Activated naive CD4-positive, alpha-beta T cell treated with anti-CD3 and anti-CD28 coated beads, Interleukin-2, amount 50 U/mL, for 24 hours (primary cell): ENCODE measurements at regions not wholly inside any gene's neighbourhood (a gene's known extent, or its start where the extent isn't known, plus 50 kb on each side); places are given as distances from the start of the nearest gene placed in this dataset.

Source experiments
- H3K27ac Mint-ChIP-seq: one replicate; pipeline ENCODE4 v1.8.0; 2021; ENCODE audit warnings: mild to moderate bottlenecking, mixed read lengths
- H3K27me3 Mint-ChIP-seq: one replicate; pipeline ENCODE4 v1.8.0; 2021; ENCODE audit warnings: mixed read lengths
- H3K36me3 Mint-ChIP-seq: one replicate; pipeline ENCODE4 v1.8.0; 2021; ENCODE audit warnings: mixed read lengths
- H3K4me1 Mint-ChIP-seq: one replicate; pipeline ENCODE4 v1.8.0; 2021; ENCODE audit warnings: mixed read lengths
- H3K4me3 Mint-ChIP-seq: one replicate; pipeline ENCODE4 v1.8.0; 2021; ENCODE audit warnings: mild to moderate bottlenecking, mixed read lengths
- H3K9me3 Mint-ChIP-seq: one replicate; pipeline ENCODE4 v1.8.0; 2021; ENCODE audit warnings: mixed read lengths

- Mint-ChIP-seq H3K36me3 (no peaks in the 10 kb centered on the region), H3K9me3 (peaks cover 22% of the 10 kb centered on the region), H3K4me1 (no peaks in the 10 kb centered on the region), H3K4me3 (no peak overlapping the region), H3K27ac (no peak overlapping the region), H3K27me3 (no peaks in the 10 kb centered on the region)
Observed at GRCh38 chr2:107312240-107312639, 426.3 kb upstream of the ST6GAL2 start.

GRCh38 chr2:107313316-107313715 lies 427.3 kb upstream of the ST6GAL2 start:
- H3K36me3 Mint-ChIP-seq = no peaks in the 10 kb centered on the region
- H3K4me3 Mint-ChIP-seq = no peak overlapping the region
- H3K4me1 Mint-ChIP-seq = no peaks in the 10 kb centered on the region
- H3K9me3 Mint-ChIP-seq = peaks cover 20% of the 10 kb centered on the region
- no peak overlapping the region for H3K27ac Mint-ChIP-seq
- no peaks in the 10 kb centered on the region for H3K27me3 Mint-ChIP-seq

GRCh38 chr2:107320881-107321280 lies 434.9 kb upstream of the ST6GAL2 start:
- Mint-ChIP-seq H3K4me1 (no peaks in the 10 kb centered on the region), H3K9me3 (peaks cover 13% of the 10 kb centered on the region), H3K36me3 (no peaks in the 10 kb centered on the region), H3K4me3 (no peak overlapping the region), H3K27me3 (no peaks in the 10 kb centered on the region), H3K27ac (no peak overlapping the region)

- Mint-ChIP-seq H3K9me3 (peaks cover 13% of the 10 kb centered on the region), H3K27me3 (no peaks in the 10 kb centered on the region), H3K36me3 (no peaks in the 10 kb centered on the region), H3K4me1 (no peaks in the 10 kb centered on the region), H3K27ac (no peak overlapping the region), H3K4me3 (no peak overlapping the region)
Observed at GRCh38 chr2:107322416-107322815, 436.4 kb upstream of the ST6GAL2 start.

GRCh38 chr2:107323946-107324565 lies 438.1 kb upstream of the ST6GAL2 start:
- Mint-ChIP-seq H3K27ac (no peak overlapping the region), H3K36me3 (peaks cover 2% of the 10 kb centered on the region), H3K4me3 (no peak overlapping the region), H3K4me1 (no peaks in the 10 kb centered on the region), H3K9me3 (peaks cover 20% of the 10 kb centered on the region), H3K27me3 (no peaks in the 10 kb centered on the region)

GRCh38 chr2:107325981-107326786 lies 440.2 kb upstream of the ST6GAL2 start:
- H3K9me3 Mint-ChIP-seq = peaks cover 15% of the 10 kb centered on the region
- no peaks in the 10 kb centered on the region for H3K27me3 Mint-ChIP-seq
- peaks cover 2% of the 10 kb centered on the region for H3K36me3 Mint-ChIP-seq
- no peaks in the 10 kb centered on the region for H3K4me1 Mint-ChIP-seq
- no peak overlapping the region for H3K4me3 Mint-ChIP-seq
- no peak overlapping the region for H3K27ac Mint-ChIP-seq

GRCh38 chr2:107334306-107334705 lies 448.3 kb upstream of the ST6GAL2 start:
- no peak overlapping the region for H3K27ac Mint-ChIP-seq
- H3K27me3 Mint-ChIP-seq = no peaks in the 10 kb centered on the region
- H3K4me3 Mint-ChIP-seq = no peak overlapping the region
- H3K36me3 Mint-ChIP-seq = no peaks in the 10 kb centered on the region
- peaks cover 17% of the 10 kb centered on the region for H3K9me3 Mint-ChIP-seq
- no peaks in the 10 kb centered on the region for H3K4me1 Mint-ChIP-seq

GRCh38 chr2:107336526-107336925 lies 450.6 kb upstream of the ST6GAL2 start:
- Mint-ChIP-seq H3K4me1 (no peaks in the 10 kb centered on the region), H3K4me3 (no peak overlapping the region), H3K9me3 (peaks cover 13% of the 10 kb centered on the region), H3K27me3 (no peaks in the 10 kb centered on the region), H3K27ac (no peak overlapping the region), H3K36me3 (no peaks in the 10 kb centered on the region)

- no peak overlapping the region for H3K27ac Mint-ChIP-seq
- H3K9me3 Mint-ChIP-seq = peaks cover 13% of the 10 kb centered on the region
- H3K27me3 Mint-ChIP-seq = no peaks in the 10 kb centered on the region
- H3K36me3 Mint-ChIP-seq = no peaks in the 10 kb centered on the region
- H3K4me3 Mint-ChIP-seq = no peak overlapping the region
- H3K4me1 Mint-ChIP-seq = no peaks in the 10 kb centered on the region
Observed at GRCh38 chr2:107337209-107337898, 451.4 kb upstream of the ST6GAL2 start.

- no peak overlapping the region for H3K27ac Mint-ChIP-seq
- H3K36me3 Mint-ChIP-seq = no peaks in the 10 kb centered on the region
- H3K4me1 Mint-ChIP-seq = no peaks in the 10 kb centered on the region
- no peaks in the 10 kb centered on the region for H3K27me3 Mint-ChIP-seq
- no peak overlapping the region for H3K4me3 Mint-ChIP-seq
- H3K9me3 Mint-ChIP-seq = peaks cover 13% of the 10 kb centered on the region
Observed at GRCh38 chr2:107338059-107338458, 452.1 kb upstream of the ST6GAL2 start.

- H3K27me3 Mint-ChIP-seq = no peaks in the 10 kb centered on the region
- H3K4me1 Mint-ChIP-seq = no peaks in the 10 kb centered on the region
- no peak overlapping the region for H3K4me3 Mint-ChIP-seq
- no peaks in the 10 kb centered on the region for H3K36me3 Mint-ChIP-seq
- no peak overlapping the region for H3K27ac Mint-ChIP-seq
- peaks cover 13% of the 10 kb centered on the region for H3K9me3 Mint-ChIP-seq
Observed at GRCh38 chr2:107338571-107338970, 452.6 kb upstream of the ST6GAL2 start.

- Mint-ChIP-seq H3K27me3 (no peaks in the 10 kb centered on the region), H3K27ac (no peak overlapping the region), H3K4me1 (no peaks in the 10 kb centered on the region), H3K36me3 (no peaks in the 10 kb centered on the region), H3K9me3 (peaks cover 13% of the 10 kb centered on the region), H3K4me3 (no peak overlapping the region)
Observed at GRCh38 chr2:107340955-107341354, 455.0 kb upstream of the ST6GAL2 start.

GRCh38 chr2:107349329-107349728 lies 463.4 kb upstream of the ST6GAL2 start:
- Mint-ChIP-seq H3K4me3 (no peak overlapping the region), H3K27me3 (no peaks in the 10 kb centered on the region), H3K36me3 (no peaks in the 10 kb centered on the region), H3K27ac (no peak overlapping the region), H3K9me3 (peaks cover 4% of the 10 kb centered on the region), H3K4me1 (no peaks in the 10 kb centered on the region)

- Mint-ChIP-seq H3K4me3 (no peak overlapping the region), H3K9me3 (peaks cover 4% of the 10 kb centered on the region), H3K27ac (no peak overlapping the region), H3K4me1 (no peaks in the 10 kb centered on the region), H3K27me3 (no peaks in the 10 kb centered on the region), H3K36me3 (no peaks in the 10 kb centered on the region)
Observed at GRCh38 chr2:107354175-107354574, 468.2 kb upstream of the ST6GAL2 start.

- H3K4me3 Mint-ChIP-seq = no peak overlapping the region
Observed at GRCh38 chr2:107358362-107358761, 468.3 kb upstream of the RGPD4 start.

GRCh38 chr2:107359021-107359420 lies 467.7 kb upstream of the RGPD4 start:
- no peaks in the 10 kb centered on the region for H3K36me3 Mint-ChIP-seq
- peaks cover under 1% of the 10 kb centered on the region for H3K9me3 Mint-ChIP-seq
- H3K4me3 Mint-ChIP-seq = no peak overlapping the region
- H3K4me1 Mint-ChIP-seq = no peaks in the 10 kb centered on the region
- H3K27me3 Mint-ChIP-seq = no peaks in the 10 kb centered on the region
- no peak overlapping the region for H3K27ac Mint-ChIP-seq

More at GRCh38 chr2:107358362-107358761, 468.3 kb upstream of the RGPD4 start:
- H3K27ac Mint-ChIP-seq = no peak overlapping the region
- H3K9me3 Mint-ChIP-seq = peaks cover 4% of the 10 kb centered on the region
- H3K27me3 Mint-ChIP-seq = no peaks in the 10 kb centered on the region
- H3K36me3 Mint-ChIP-seq = no peaks in the 10 kb centered on the region
- no peaks in the 10 kb centered on the region for H3K4me1 Mint-ChIP-seq
